Ishikawa (cell line): ENCODE measurements at regions not wholly inside any gene's neighbourhood (a gene's known extent, or its start where the extent isn't known, plus 50 kb on each side); places are given as distances from the start of the nearest gene placed in this dataset.

Experiments used
- CEBPB ChIP-seq: IDR thresholded peaks from 2 replicates; pipeline ENCODE4 v1.6.1; 2012
- CREB1 ChIP-seq: IDR thresholded peaks from 2 replicates; pipeline ENCODE4 v1.6.1; 2012; ENCODE audit warnings: low read depth
- EGR1 ChIP-seq: IDR thresholded peaks from 2 replicates; pipeline ENCODE4 v1.6.1; 2012
- EP300 ChIP-seq: IDR thresholded peaks from 2 replicates; pipeline ENCODE4 v1.6.1; 2012; ENCODE audit warnings: borderline replicate concordance
- FOXM1 ChIP-seq: IDR thresholded peaks from 2 replicates; pipeline ENCODE4 v1.6.1; 2012; ENCODE audit warnings: low read depth, borderline replicate concordance
- NFIC ChIP-seq: IDR thresholded peaks from 2 replicates; pipeline ENCODE4 v1.6.1; 2012
- RAD21 ChIP-seq: IDR thresholded peaks from 2 replicates; pipeline ENCODE4 v1.6.1; 2012; ENCODE audit warnings: low read depth
- TAF1 ChIP-seq: IDR thresholded peaks from 2 replicates; pipeline ENCODE4 v1.6.1; 2012; ENCODE audit warnings: low read depth, mild to moderate bottlenecking
- TCF12 ChIP-seq: IDR thresholded peaks from 2 replicates; pipeline ENCODE4 v1.6.1; 2012; ENCODE audit warnings: low read depth
- TEAD4 ChIP-seq: IDR thresholded peaks from 2 replicates; pipeline ENCODE4 v1.6.1; 2012
- YY1 ChIP-seq: IDR thresholded peaks from 2 replicates; pipeline ENCODE4 v1.6.1; 2012; ENCODE audit warnings: low read depth
- ZBTB7A ChIP-seq: IDR thresholded peaks from 2 replicates; pipeline ENCODE4 v1.6.1; 2012; ENCODE audit warnings: low read depth
- TF ChIP-seq, protein P1 (sequence below): IDR thresholded peaks from 2 replicates; pipeline ENCODE4 v1.6.1; 2012; ENCODE audit warnings: low read depth, mild to moderate bottlenecking
- TF ChIP-seq, protein P2 (sequence below): IDR thresholded peaks from 2 replicates; pipeline ENCODE4 v1.6.1; 2012
- TF ChIP-seq, protein P3 (sequence below): IDR thresholded peaks from 2 replicates; pipeline ENCODE4 v1.6.1; 2012

DNA sequence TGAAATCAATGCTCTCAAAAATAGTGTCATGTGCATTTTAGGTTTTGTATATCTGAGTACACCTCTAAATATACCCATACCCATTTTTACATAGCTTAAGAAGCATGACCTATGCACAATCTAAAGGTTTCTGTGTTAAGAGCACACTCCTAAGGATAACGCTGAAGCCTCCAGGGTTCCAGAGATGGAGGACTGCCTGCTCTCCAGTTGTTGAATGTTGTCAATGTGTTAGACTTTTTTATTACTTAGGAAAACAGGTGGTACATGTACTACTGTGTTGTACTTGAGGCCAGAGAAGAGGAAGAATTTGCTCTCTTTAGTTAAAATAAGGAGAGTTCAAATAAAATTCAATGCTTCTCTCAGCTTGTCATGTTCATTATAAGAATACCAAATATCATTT is 141.2 kb downstream of the EMB start:
- TF ChIP-seq YY1 (no peak), TEAD4 (no peak), TAF1 (no peak), CREB1 (no peak), EGR1 (no peak), EP300 (no peak), ZBTB7A (no peak), NFIC (no peak), TCF12 (no peak), RAD21 (no peak), CEBPB (no peak), FOXM1 (no peak)
- TF ChIP-seq, protein P1, sequence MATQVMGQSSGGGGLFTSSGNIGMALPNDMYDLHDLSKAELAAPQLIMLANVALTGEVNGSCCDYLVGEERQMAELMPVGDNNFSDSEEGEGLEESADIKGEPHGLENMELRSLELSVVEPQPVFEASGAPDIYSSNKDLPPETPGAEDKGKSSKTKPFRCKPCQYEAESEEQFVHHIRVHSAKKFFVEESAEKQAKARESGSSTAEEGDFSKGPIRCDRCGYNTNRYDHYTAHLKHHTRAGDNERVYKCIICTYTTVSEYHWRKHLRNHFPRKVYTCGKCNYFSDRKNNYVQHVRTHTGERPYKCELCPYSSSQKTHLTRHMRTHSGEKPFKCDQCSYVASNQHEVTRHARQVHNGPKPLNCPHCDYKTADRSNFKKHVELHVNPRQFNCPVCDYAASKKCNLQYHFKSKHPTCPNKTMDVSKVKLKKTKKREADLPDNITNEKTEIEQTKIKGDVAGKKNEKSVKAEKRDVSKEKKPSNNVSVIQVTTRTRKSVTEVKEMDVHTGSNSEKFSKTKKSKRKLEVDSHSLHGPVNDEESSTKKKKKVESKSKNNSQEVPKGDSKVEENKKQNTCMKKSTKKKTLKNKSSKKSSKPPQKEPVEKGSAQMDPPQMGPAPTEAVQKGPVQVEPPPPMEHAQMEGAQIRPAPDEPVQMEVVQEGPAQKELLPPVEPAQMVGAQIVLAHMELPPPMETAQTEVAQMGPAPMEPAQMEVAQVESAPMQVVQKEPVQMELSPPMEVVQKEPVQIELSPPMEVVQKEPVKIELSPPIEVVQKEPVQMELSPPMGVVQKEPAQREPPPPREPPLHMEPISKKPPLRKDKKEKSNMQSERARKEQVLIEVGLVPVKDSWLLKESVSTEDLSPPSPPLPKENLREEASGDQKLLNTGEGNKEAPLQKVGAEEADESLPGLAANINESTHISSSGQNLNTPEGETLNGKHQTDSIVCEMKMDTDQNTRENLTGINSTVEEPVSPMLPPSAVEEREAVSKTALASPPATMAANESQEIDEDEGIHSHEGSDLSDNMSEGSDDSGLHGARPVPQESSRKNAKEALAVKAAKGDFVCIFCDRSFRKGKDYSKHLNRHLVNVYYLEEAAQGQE, result no peak
- TF ChIP-seq, protein P2, sequence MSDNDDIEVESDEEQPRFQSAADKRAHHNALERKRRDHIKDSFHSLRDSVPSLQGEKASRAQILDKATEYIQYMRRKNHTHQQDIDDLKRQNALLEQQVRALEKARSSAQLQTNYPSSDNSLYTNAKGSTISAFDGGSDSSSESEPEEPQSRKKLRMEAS, result no peak
- TF ChIP-seq, protein P3, sequence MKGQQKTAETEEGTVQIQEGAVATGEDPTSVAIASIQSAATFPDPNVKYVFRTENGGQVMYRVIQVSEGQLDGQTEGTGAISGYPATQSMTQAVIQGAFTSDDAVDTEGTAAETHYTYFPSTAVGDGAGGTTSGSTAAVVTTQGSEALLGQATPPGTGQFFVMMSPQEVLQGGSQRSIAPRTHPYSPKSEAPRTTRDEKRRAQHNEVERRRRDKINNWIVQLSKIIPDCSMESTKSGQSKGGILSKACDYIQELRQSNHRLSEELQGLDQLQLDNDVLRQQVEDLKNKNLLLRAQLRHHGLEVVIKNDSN, result no peak

DNA sequence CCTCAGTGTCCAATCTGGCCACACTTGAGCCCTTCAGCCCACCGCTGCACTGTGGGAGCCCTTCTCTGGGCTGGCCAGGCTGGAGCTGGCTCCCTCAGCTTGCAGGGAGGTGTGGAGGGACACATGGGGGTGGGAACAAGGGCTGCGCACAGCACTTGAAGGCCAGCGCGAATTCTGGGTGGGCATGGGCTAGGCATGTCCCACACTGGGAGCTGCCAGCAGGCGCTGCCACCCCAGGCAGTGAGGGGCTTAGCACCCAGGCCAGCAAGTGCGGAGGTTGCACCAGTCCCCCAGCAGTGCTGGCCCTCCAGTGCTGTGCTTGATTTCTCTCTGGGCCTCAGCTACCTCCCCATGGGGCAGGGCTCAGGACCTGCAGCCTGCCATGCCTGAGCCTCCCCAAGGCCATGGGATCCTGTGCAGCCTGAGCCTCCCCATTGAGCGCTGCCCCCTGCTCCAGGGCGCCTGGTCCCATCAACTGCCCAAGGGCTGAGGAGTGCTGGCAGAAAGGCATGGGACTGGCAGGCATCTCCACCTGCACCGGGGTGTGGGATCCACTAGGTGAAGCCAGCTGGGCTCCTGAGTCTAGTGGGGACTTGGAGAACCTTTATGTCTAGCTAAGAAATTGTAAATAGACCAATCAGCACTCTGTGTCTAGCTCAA is 148.2 kb downstream of the EMB start:
- TF ChIP-seq FOXM1 (no peak), EP300 (no peak), EGR1 (no peak), CEBPB (no peak), YY1 (no peak), CREB1 (no peak), TCF12 (no peak), RAD21 (no peak), TAF1 (no peak), ZBTB7A (no peak), TEAD4 (no peak), NFIC (no peak)
- TF ChIP-seq, protein P2, result no peak
- TF ChIP-seq, protein P3, result no peak
- TF ChIP-seq, protein P1, result no peak
